PC-9 (cell line): ENCODE measurements at regions not wholly inside any gene's neighbourhood (a gene's known extent, or its start where the extent isn't known, plus 50 kb on each side); places are given as distances from the start of the nearest gene placed in this dataset.

ENCODE experiments used
- BruUV-seq: library from RNA; stranded (reverse); fragments of 400-500 nt; replicated peaks from 2 replicates; lab custom pipeline; 2021; lab: Mats Ljungman, UMichigan
- CTCF ChIA-PET: fragments of 300-600 bp; sonication (Branson Sonifier 250); formaldehyde crosslinking; loops from one replicate; lab custom pipeline; 2022; ENCODE audit warnings: antibody characterized with exemption; lab: Charles Lee
- POLR2A ChIA-PET: fragments of 300-600 bp; sonication (Branson Sonifier 250); formaldehyde crosslinking; loops from one replicate; lab custom pipeline; 2022; ENCODE audit warnings: antibody characterized with exemption; ENCODE audit not compliant: unreplicated experiment; lab: Charles Lee
- DNase-seq, 2 experiments: peaks; one replicate each; pipeline versions ENCODE4 v3.0.0 to v3.0.0-alpha.2; 2015 to 2022; ENCODE audit warnings: mixed read lengths in 1 of 2
- H2AFZ ChIP-seq: fragments of 200-600 bp; sonication (generic); 2 replicates; pipeline ENCODE4 v1.8.1; 2017; ENCODE audit warnings: antibody characterized with exemption
- H3F3A ChIP-seq: fragments of 200-600 bp; sonication (generic); 2 replicates; pipeline ENCODE4 v1.8.1; 2017; ENCODE audit warnings: antibody characterized with exemption, mild to moderate bottlenecking, low read depth; ENCODE audit not compliant: insufficient read depth
- H3K27ac ChIP-seq: fragments of 200-600 bp; sonication (generic); 2 replicates; pipeline ENCODE4 v1.6.1; 2016; ENCODE audit warnings: mixed run types
- H3K27me3 ChIP-seq: fragments of 200-600 bp; sonication (generic); 2 replicates; pipeline ENCODE4 v1.6.1; 2016; ENCODE audit warnings: low read depth, mixed run types; ENCODE audit not compliant: insufficient read depth
- H3K36me3 ChIP-seq: fragments of 200-600 bp; sonication (generic); 2 replicates; pipeline ENCODE4 v1.6.1; 2016; ENCODE audit warnings: low read depth, mixed run types
- H3K4me1 ChIP-seq: fragments of 200-600 bp; sonication (generic); replicated peaks from 2 replicates; pipeline ENCODE4 v1.6.1; 2016; ENCODE audit warnings: mixed run types; ENCODE audit not compliant: insufficient read depth
- H3K4me2 ChIP-seq: fragments of 200-600 bp; sonication (generic); 2 replicates; pipeline ENCODE4 v1.6.1; 2017; ENCODE audit warnings: mixed run types
- H3K4me3 ChIP-seq: fragments of 200-600 bp; sonication (generic); 2 replicates; pipeline ENCODE4 v1.6.1; 2016; ENCODE audit warnings: mixed run types
- H3K79me2 ChIP-seq: fragments of 200-600 bp; sonication (generic); 2 replicates; pipeline ENCODE4 v1.6.1; 2017; ENCODE audit warnings: low read depth, mixed run types
- H3K9me2 ChIP-seq: fragments of 200-600 bp; sonication (generic); 2 replicates; pipeline ENCODE4 v1.8.1; 2017; ENCODE audit warnings: mild to moderate bottlenecking; ENCODE audit not compliant: insufficient read depth
- H3K9me3 ChIP-seq: fragments of 200-600 bp; sonication (generic); 2 replicates; pipeline ENCODE4 v1.8.1; 2016; ENCODE audit warnings: low read depth; ENCODE audit not compliant: insufficient read depth
- H4K20me1 ChIP-seq: fragments of 200-600 bp; sonication (generic); 2 replicates; pipeline ENCODE4 v1.8.1; 2017; ENCODE audit not compliant: insufficient read depth
- CTCF ChIP-seq: fragments of 200-600 bp; sonication (generic); conservative IDR thresholded peaks from 2 replicates; pipeline ENCODE4 v1.6.1; 2017; ENCODE audit warnings: mixed run types, antibody characterized with exemption, mild to moderate bottlenecking, moderate library complexity
- EZH2 ChIP-seq: fragments of 200-600 bp; sonication (generic); IDR thresholded peaks from 2 replicates; pipeline ENCODE4 v1.8.0; 2017; ENCODE audit warnings: antibody characterized with exemption, low read depth
- intact Hi-C: fragments of 100-400 bp; cut with micrococcal nuclease; formaldehyde crosslinking; loops from one replicate; pipeline ENCODE4 v1.10.0; 2022; ENCODE audit not compliant: unreplicated experiment

GRCh38 chr3:167188592-167188991 lies 191.5 kb downstream of the ZBBX start:
- Histone ChIP-seq H3K36me3 (no peaks in the 10 kb centered on the region), H3K4me3 (no peak overlapping the region), H3K4me2 (no peak overlapping the region), H4K20me1 (no peaks in the 10 kb centered on the region), H3K27ac (no peak overlapping the region), H2AFZ (no peak overlapping the region), H3K9me3 (no peaks in the 10 kb centered on the region), H3K27me3 (no peaks in the 10 kb centered on the region), H3K79me2 (no peaks in the 10 kb centered on the region), H3K4me1 (no peaks in the 10 kb centered on the region), H3F3A (no peaks in the 10 kb centered on the region), H3K9me2 (no peaks in the 10 kb centered on the region)
- no peak for DNase-seq
- BruUV-seq: no TSS peak
- ChIA-PET CTCF (no interaction called here), POLR2A (no interaction called here)
- no peak for TF ChIP-seq EZH2
- no peak for TF ChIP-seq CTCF
- intact Hi-C loops: no loop called here

GRCh38 chr3:167187221-167187620 lies 192.9 kb downstream of the ZBBX start:
- 0 out of 2 replicates have a peak overlapping the region, but pooled peaks have one; percentile 12 for H2AFZ ChIP-seq
- no TSS peak for BruUV-seq
- no peaks in the 10 kb centered on the region for H3K4me1 ChIP-seq
- no peaks in the 10 kb centered on the region for H3K36me3 ChIP-seq
- ChIA-PET CTCF (no interaction called here), POLR2A (no interaction called here)
- H3K79me2 ChIP-seq: no peaks in the 10 kb centered on the region
- TF ChIP-seq EZH2 (no peak), CTCF (no peak)
- intact Hi-C loops: no loop called here
- no peak for DNase-seq
- H3K4me3 ChIP-seq: no peak overlapping the region
- no peaks in the 10 kb centered on the region for H4K20me1 ChIP-seq
- no peaks in the 10 kb centered on the region for H3K9me2 ChIP-seq
- H3K4me2 ChIP-seq: peak overlapping the region; percentile 6; the same call in 1 of the 2 replicates
- H3F3A ChIP-seq: no peaks in the 10 kb centered on the region
- H3K9me3 ChIP-seq: no peaks in the 10 kb centered on the region
- no peak overlapping the region for H3K27ac ChIP-seq
- no peaks in the 10 kb centered on the region for H3K27me3 ChIP-seq

- no peaks in the 10 kb centered on the region for H3K79me2 ChIP-seq
- no peak overlapping the region for H2AFZ ChIP-seq
- H3F3A ChIP-seq: no peaks in the 10 kb centered on the region
- no peaks in the 10 kb centered on the region for H3K4me1 ChIP-seq
- TF ChIP-seq CTCF (peak; percentile 40; the same call in 1 of the 2 replicates), EZH2 (no peak)
- intact Hi-C loops: no loop called here
- H3K27me3 ChIP-seq: no peaks in the 10 kb centered on the region
- no TSS peak for BruUV-seq
- H4K20me1 ChIP-seq: no peaks in the 10 kb centered on the region
- no peaks in the 10 kb centered on the region for H3K9me2 ChIP-seq
- DNase-seq: peak in 1 of 2 experiments; percentile 12
- no peak overlapping the region for H3K27ac ChIP-seq
- no peak overlapping the region for H3K4me3 ChIP-seq
- ChIA-PET POLR2A (no interaction called here), CTCF (no interaction called here)
- no peaks in the 10 kb centered on the region for H3K36me3 ChIP-seq
- no peaks in the 10 kb centered on the region for H3K9me3 ChIP-seq
- H3K4me2 ChIP-seq: no peak overlapping the region
Measured at GRCh38 chr3:167184511-167184910, 195.6 kb downstream of the ZBBX start.
